CD14-positive monocyte (primary cell): ENCODE measurements at regions not wholly inside any gene's neighbourhood (a gene's known extent, or its start where the extent isn't known, plus 50 kb on each side); places are given as distances from the start of the nearest gene placed in this dataset.

Experiments used
- DNase-seq, 3 donors: peaks; one replicate each; pipeline ENCODE4 v3.0.0-alpha.2; 2011 to 2022
- H2AFZ ChIP-seq: 2 replicates; pipeline ENCODE4 v1.6.0; 2012; ENCODE audit warnings: mild to moderate bottlenecking, low read depth, low read length, inconsistent platforms; ENCODE audit not compliant: insufficient read depth, poor library complexity, severe bottlenecking
- H3K27ac ChIP-seq, 2 donors: 1 replicate in 1 of 2; 2 replicates in 1 of 2; pipeline ENCODE4 v1.5.1; 2012 to 2013; ENCODE audit warnings: low read length in 2 of 2, control low read depth in 1 of 2, inconsistent platforms in 1 of 2, low read depth in 1 of 2, mild to moderate bottlenecking in 1 of 2
- H3K27me3 ChIP-seq, 2 donors: one replicate each; pipeline versions ENCODE4 v1.6.0 to v1.6.1; 2011 to 2013; ENCODE audit warnings: low read length in 2 of 2; ENCODE audit not compliant: control insufficient read depth in 2 of 2, insufficient read depth in 2 of 2
- H3K36me3 ChIP-seq, 2 donors: replicated peaks in 1 of 2; 1 replicate in 1 of 2; 2 replicates in 1 of 2; pipeline versions ENCODE4 v1.5.1 to v1.6.1; 2012 to 2013; ENCODE audit warnings: low read length in 2 of 2, control low read depth in 1 of 2, inconsistent platforms in 1 of 2, mild to moderate bottlenecking in 1 of 2; ENCODE audit not compliant: insufficient read depth in 2 of 2, control insufficient read depth in 1 of 2
- H3K4me1 ChIP-seq, 2 donors: 1 replicate in 1 of 2; 2 replicates in 1 of 2; pipeline versions ENCODE4 v1.5.1 to v1.6.1; 2012 to 2013; ENCODE audit warnings: low read length in 2 of 2, control low read depth in 1 of 2, inconsistent platforms in 1 of 2, mild to moderate bottlenecking in 1 of 2, moderate library complexity in 1 of 2; ENCODE audit not compliant: insufficient read depth in 2 of 2, control insufficient read depth in 1 of 2
- H3K4me2 ChIP-seq: replicated peaks from 2 replicates; pipeline ENCODE3; 2012; ENCODE audit warnings: low read length, moderate library complexity, mild to moderate bottlenecking; ENCODE audit not compliant: poor library complexity, severe bottlenecking; ENCODE audit errors: extremely low read depth
- H3K4me3 ChIP-seq, 3 experiments: fragments of 200-600 bp in 1 of 3; sonication (generic) in 1 of 3; replicated peaks in 1 of 3; 1 replicate in 2 of 3; 2 replicates in 1 of 3; pipeline ENCODE4 v1.5.1; 2011 to 2013; ENCODE audit warnings: low read length in 3 of 3, mild to moderate bottlenecking in 3 of 3, control low read depth in 2 of 3, low read depth in 2 of 3, inconsistent platforms in 1 of 3, moderate library complexity in 1 of 3
- H3K79me2 ChIP-seq: 2 replicates; pipeline ENCODE4 v1.6.0; 2012; ENCODE audit warnings: mild to moderate bottlenecking, control low read depth, inconsistent platforms, low read length, moderate library complexity; ENCODE audit not compliant: insufficient read depth
- H3K9ac ChIP-seq: 2 replicates; pipeline ENCODE4 v1.6.0; 2017; ENCODE audit warnings: low read length, mild to moderate bottlenecking; ENCODE audit not compliant: insufficient read depth, poor library complexity, severe bottlenecking
- H3K9me3 ChIP-seq, 2 donors: replicated peaks in 1 of 2; 1 replicate in 1 of 2; 2 replicates in 1 of 2; pipeline versions ENCODE4 v1.5.1 to v1.6.1; 2012 to 2013; ENCODE audit warnings: low read length in 2 of 2, control low read depth in 1 of 2; ENCODE audit not compliant: control insufficient read depth in 1 of 2, insufficient read depth in 1 of 2
- H4K20me1 ChIP-seq: 2 replicates; pipeline ENCODE4 v1.6.0; 2012; ENCODE audit warnings: mild to moderate bottlenecking, low read length, control low read depth, moderate library complexity; ENCODE audit not compliant: insufficient read depth
- H3K27ac Mint-ChIP-seq, 7 donors: one replicate each; pipeline ENCODE4 v1.8.0; 2020; ENCODE audit warnings: mild to moderate bottlenecking in 7 of 7, mixed read lengths in 7 of 7, moderate library complexity in 6 of 7, inconsistent platforms in 2 of 7
- H3K27me3 Mint-ChIP-seq, 3 donors: one replicate each; pipeline ENCODE4 v1.8.0; 2021 to 2022; ENCODE audit warnings: low read depth in 3 of 3, mild to moderate bottlenecking in 3 of 3, mixed read lengths in 3 of 3, moderate library complexity in 3 of 3, inconsistent platforms in 1 of 3
- H3K36me3 Mint-ChIP-seq, 2 donors: one replicate each; pipeline ENCODE4 v1.8.0; 2020; ENCODE audit warnings: mixed read lengths in 2 of 2, inconsistent platforms in 1 of 2, mild to moderate bottlenecking in 1 of 2
- H3K4me1 Mint-ChIP-seq: one replicate; pipeline ENCODE4 v1.8.0; 2020; ENCODE audit warnings: mild to moderate bottlenecking, mixed read lengths
- H3K4me3 Mint-ChIP-seq, 2 donors: one replicate each; pipeline ENCODE4 v1.8.0; 2020; ENCODE audit warnings: mild to moderate bottlenecking in 2 of 2, mixed read lengths in 2 of 2, moderate library complexity in 1 of 2
- H3K9me3 Mint-ChIP-seq, 7 donors: one replicate each; pipeline ENCODE4 v1.8.0; 2020 to 2022; ENCODE audit warnings: mixed read lengths in 7 of 7, mild to moderate bottlenecking in 6 of 7, moderate library complexity in 6 of 7, inconsistent platforms in 2 of 7
- WGBS: methylation state at CpG from one replicate; pipeline ENCODE4 v1.1.5; 2013; ENCODE audit warnings: missing lambda C conversion rate; ENCODE audit not compliant: insufficient coverage; 5-methylcytosine and 5-hydroxymethylcytosine counted together
- intact Hi-C, 2 donors: fragments of 100-400 bp; cut with micrococcal nuclease; formaldehyde crosslinking; loops; one replicate each; pipeline versions ENCODE4 v1.15.0 to v1.15.1; 2023
- TF ChIP-seq, protein P1 (sequence below): fragments of 200-600 bp; IDR thresholded peaks from one replicate; pipeline ENCODE4 v1.8.0; 2022; ENCODE audit warnings: antibody characterized with exemption, mild to moderate bottlenecking

DNA sequence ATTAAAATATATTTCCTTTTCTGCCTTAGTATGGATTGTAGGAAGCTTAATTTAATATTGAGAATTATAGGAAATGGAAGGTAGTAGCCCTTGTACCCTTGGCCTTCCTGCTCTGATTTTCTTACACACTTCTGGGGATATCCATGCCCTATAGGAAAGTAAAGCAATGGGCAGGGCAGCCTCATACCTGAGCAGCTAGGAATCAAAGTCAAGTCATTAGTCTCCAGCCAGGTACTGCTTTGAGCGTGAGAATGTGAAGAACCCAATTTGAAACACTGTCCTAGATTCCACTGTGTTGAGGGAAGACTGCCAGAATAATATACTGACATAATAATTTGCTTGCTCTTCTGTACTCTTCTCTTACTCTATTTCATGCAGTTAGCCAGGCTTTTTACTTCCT is 51.0 kb upstream of the L3MBTL3 start:
- Mint-ChIP-seq H3K4me1 (no peaks in the 10 kb centered on the region), H3K27me3 (peaks cover 0 to 7% (median 5%) of the 10 kb centered on the region in 3 donors), H3K9me3 (peaks cover 2 to 8% (median 6%) of the 10 kb centered on the region in 7 donors), H3K27ac (no peak overlapping the region), H3K4me3 (no peak overlapping the region), H3K36me3 (no peaks in the 10 kb centered on the region)
- Histone ChIP-seq H3K27ac (no peak overlapping the region), H3K36me3 (no peaks in the 10 kb centered on the region), H3K9ac (no peak overlapping the region), H3K4me1 (no peaks in the 10 kb centered on the region), H3K4me2 (no peak overlapping the region), H2AFZ (no peak overlapping the region), H3K79me2 (no peaks in the 10 kb centered on the region), H3K27me3 (peaks cover 0 to 2% of the 10 kb centered on the region in 2 donors), H3K9me3 (peaks cover 0 to 3% of the 10 kb centered on the region in 2 donors), H3K4me3 (no peak overlapping the region), H4K20me1 (no peaks in the 10 kb centered on the region)
- WGBS = no CpG with 5 or more reads among the region's 1 CpG
- intact Hi-C loops = no loop called here
- TF ChIP-seq, protein P1, sequence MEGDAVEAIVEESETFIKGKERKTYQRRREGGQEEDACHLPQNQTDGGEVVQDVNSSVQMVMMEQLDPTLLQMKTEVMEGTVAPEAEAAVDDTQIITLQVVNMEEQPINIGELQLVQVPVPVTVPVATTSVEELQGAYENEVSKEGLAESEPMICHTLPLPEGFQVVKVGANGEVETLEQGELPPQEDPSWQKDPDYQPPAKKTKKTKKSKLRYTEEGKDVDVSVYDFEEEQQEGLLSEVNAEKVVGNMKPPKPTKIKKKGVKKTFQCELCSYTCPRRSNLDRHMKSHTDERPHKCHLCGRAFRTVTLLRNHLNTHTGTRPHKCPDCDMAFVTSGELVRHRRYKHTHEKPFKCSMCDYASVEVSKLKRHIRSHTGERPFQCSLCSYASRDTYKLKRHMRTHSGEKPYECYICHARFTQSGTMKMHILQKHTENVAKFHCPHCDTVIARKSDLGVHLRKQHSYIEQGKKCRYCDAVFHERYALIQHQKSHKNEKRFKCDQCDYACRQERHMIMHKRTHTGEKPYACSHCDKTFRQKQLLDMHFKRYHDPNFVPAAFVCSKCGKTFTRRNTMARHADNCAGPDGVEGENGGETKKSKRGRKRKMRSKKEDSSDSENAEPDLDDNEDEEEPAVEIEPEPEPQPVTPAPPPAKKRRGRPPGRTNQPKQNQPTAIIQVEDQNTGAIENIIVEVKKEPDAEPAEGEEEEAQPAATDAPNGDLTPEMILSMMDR = no peak
- no peak for DNase-seq

GRCh38 chr6:129966125-129966524 is 52.3 kb upstream of the L3MBTL3 start:
- Histone ChIP-seq H3K9ac (no peak overlapping the region), H3K4me3 (no peak overlapping the region), H3K79me2 (no peaks in the 10 kb centered on the region), H3K27ac (no peak overlapping the region), H3K4me1 (no peaks in the 10 kb centered on the region), H3K4me2 (no peak overlapping the region), H4K20me1 (no peaks in the 10 kb centered on the region), H3K27me3 (no peaks in the 10 kb centered on the region), H3K9me3 (peaks cover 0 to 3% of the 10 kb centered on the region in 2 donors), H2AFZ (no peak overlapping the region), H3K36me3 (no peaks in the 10 kb centered on the region)
- DNase-seq = no peak
- intact Hi-C loops = no loop called here
- no peaks in the 10 kb centered on the region for H3K4me1 Mint-ChIP-seq
- no peaks in the 10 kb centered on the region for H3K36me3 Mint-ChIP-seq
- no peak overlapping the region for H3K27ac Mint-ChIP-seq
- TF ChIP-seq, protein P1 = no peak
- no peak overlapping the region for H3K4me3 Mint-ChIP-seq
- 100% methylated on average over 1 of the region's 2 CpGs for WGBS
- peaks cover 2 to 8% (median 6%) of the 10 kb centered on the region in 7 donors for H3K9me3 Mint-ChIP-seq
- peaks cover 0 to 7% (median 5%) of the 10 kb centered on the region in 3 donors for H3K27me3 Mint-ChIP-seq
